Coronary artery (tissue), 2 donors: ENCODE measurements at regions not wholly inside any gene's neighbourhood (a gene's known extent, or its start where the extent isn't known, plus 50 kb on each side); places are given as distances from the start of the nearest gene placed in this dataset.

Experiments used
- DNase-seq: peaks from one replicate; pipeline ENCODE4 v3.0.0-alpha.2; 2017; ENCODE audit warnings: low spot score
- H3K27ac ChIP-seq, 2 donors: fragments of 200-600 bp; sonication (generic); one replicate each; pipeline ENCODE4 v1.5.1; 2016 to 2019
- H3K4me3 ChIP-seq: fragments of 200-600 bp; sonication (generic); 2 replicates; pipeline ENCODE4 v1.5.1; 2016; ENCODE audit warnings: mild to moderate bottlenecking, moderate library complexity
- TF ChIP-seq, protein P1 (sequence below): fragments of 200-600 bp; sonication (generic); IDR thresholded peaks from one replicate; pipeline ENCODE4 v1.5.1; 2019; ENCODE audit warnings: antibody characterized with exemption

DNA sequence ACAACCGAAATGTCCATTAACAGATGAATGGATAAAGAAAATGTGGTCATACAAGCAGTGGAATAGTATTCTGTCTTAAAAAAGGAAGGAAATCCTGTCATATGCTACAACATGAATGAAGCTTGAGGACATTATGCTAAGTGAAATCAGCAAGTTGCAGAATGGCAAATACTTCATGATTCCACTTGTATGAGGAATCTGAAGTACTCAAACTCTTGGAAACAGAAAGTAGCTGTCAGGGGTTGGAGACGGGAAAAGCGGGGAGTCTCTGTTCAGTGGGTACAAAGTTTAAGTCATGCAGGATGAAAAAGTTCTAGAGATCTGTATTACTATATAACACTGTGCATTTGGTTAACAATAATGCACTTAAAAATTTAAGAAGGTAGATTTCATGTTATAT is 209.0 kb upstream of the SIX2 start:
- no peak overlapping the region for H3K4me3 ChIP-seq
- DNase-seq = no peak
- no peak overlapping the region for H3K27ac ChIP-seq
- TF ChIP-seq, protein P1, sequence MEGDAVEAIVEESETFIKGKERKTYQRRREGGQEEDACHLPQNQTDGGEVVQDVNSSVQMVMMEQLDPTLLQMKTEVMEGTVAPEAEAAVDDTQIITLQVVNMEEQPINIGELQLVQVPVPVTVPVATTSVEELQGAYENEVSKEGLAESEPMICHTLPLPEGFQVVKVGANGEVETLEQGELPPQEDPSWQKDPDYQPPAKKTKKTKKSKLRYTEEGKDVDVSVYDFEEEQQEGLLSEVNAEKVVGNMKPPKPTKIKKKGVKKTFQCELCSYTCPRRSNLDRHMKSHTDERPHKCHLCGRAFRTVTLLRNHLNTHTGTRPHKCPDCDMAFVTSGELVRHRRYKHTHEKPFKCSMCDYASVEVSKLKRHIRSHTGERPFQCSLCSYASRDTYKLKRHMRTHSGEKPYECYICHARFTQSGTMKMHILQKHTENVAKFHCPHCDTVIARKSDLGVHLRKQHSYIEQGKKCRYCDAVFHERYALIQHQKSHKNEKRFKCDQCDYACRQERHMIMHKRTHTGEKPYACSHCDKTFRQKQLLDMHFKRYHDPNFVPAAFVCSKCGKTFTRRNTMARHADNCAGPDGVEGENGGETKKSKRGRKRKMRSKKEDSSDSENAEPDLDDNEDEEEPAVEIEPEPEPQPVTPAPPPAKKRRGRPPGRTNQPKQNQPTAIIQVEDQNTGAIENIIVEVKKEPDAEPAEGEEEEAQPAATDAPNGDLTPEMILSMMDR = no peak

DNA sequence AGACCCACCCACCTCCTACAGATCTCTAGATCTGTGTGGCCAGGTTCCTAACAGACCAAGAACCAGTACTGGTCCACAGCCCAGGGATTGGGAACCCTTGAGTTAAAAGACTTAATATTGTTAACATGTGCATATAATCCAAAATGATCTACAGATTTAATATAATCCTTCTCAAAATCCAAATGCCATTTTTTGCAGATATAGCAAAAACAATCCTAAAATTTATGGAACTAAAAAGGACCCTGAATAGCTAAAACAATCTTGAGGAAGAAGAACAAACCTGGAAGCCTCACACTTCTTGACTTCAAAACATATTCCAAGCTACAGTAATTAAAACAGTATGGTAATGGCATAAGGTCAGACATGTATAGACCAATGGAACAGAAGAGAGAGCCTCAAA is 206.9 kb upstream of the SIX2 start:
- H3K4me3 ChIP-seq = no peak overlapping the region
- TF ChIP-seq, protein P1 = no peak
- no peak for DNase-seq

GRCh38 chr2:45214550-45214949 is 205.3 kb upstream of the SIX2 start:
- TF ChIP-seq, protein P1 = no peak
- DNase-seq = no peak
- Histone ChIP-seq H3K27ac (no peak overlapping the region), H3K4me3 (no peak overlapping the region)

More for the DNA sequence above, 206.9 kb upstream of the SIX2 start:
- no peak overlapping the region for H3K27ac ChIP-seq

DNA sequence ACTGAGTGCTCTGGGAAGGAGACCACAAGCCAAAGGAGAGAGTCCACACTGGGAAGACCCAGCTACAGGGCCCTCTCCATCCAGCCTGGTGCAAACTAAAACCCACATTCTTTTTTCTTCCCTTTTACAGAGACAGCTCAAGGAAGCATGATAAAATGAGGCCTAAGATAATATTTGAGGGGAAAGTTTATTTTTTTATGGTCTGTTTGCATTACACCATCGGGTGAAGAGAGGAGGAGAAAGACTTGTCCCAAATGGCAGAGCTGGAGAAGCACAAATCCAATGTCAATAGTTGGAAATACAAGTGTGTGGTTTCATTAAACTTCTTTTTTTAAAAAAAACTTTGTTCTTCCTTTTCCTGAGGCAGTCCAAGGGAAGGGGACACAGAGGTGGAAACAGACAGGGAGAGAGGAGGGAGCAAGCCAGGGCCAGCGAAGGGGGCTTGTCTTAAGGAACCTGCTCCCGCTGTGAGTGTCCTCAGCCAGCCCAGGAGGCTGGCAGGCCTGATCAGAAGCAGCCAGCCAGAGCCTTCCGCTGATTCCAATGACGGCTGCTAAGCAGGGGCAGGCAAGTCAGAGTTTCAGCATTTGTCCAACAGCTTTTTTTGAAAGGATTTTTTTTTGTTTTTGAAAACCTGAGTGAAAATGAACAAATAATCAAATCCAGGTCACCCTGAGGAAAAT is 203.8 kb upstream of the SIX2 start:
- no peak for DNase-seq
- Histone ChIP-seq H3K27ac (no peak overlapping the region), H3K4me3 (no peak overlapping the region)
- TF ChIP-seq, protein P1 = no peak

GRCh38 chr2:45211636-45212035 is 202.4 kb upstream of the SIX2 start:
- DNase-seq = no peak
- TF ChIP-seq, protein P1 = no peak
- H3K27ac ChIP-seq = no peak overlapping the region
- no peak overlapping the region for H3K4me3 ChIP-seq

GRCh38 chr2:45210462-45211195 is 201.4 kb upstream of the SIX2 start:
- Histone ChIP-seq H3K27ac (no peak overlapping the region), H3K4me3 (no peak overlapping the region)
- DNase-seq = no peak
- TF ChIP-seq, protein P1 = no peak

DNA sequence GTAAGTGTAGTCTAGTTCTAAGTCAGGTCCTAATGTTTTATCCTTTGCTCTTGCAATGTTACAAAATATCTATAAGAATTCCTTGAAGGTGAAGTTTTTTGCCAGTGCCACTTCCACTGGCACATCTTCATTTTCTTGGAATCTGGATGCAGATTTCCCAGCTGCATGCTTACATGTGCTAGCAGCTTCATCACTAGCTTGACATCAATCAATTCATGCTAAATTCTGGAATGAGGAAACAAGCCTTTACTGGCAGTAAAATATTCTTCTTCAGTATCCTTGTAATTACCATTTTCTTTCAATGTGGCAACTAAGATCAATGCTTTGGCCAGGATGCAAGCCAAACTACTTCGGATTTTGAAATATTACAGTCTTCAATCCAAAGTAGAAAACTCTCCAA is 200.6 kb upstream of the SIX2 start:
- H3K4me3 ChIP-seq = no peak overlapping the region
- no peak overlapping the region for H3K27ac ChIP-seq
- no peak for DNase-seq
- TF ChIP-seq, protein P1 = no peak
